ENCODE measurements at regions not wholly inside any gene's neighbourhood (a gene's known extent, or its start where the extent isn't known, plus 50 kb on each side); places are given as distances from the start of the nearest gene placed in this dataset.

- DNase-seq (ENCODE audit: low spot score), result no peak
- in situ Hi-C loops (cut with MboI; ENCODE audit: low pct_unique_long_range_greater_than_20kb, low sequenced_read_pairs, unreplicated experiment), result no loop called here
Measured at GRCh38 chr6:167683028-167683862, 143.5 kb upstream of the AFDN start.

GRCh38 chr6:167684276-167685104 is 142.2 kb upstream of the AFDN start:
- no peak for DNase-seq (ENCODE audit: low spot score)
- in situ Hi-C loops (cut with MboI; ENCODE audit: low pct_unique_long_range_greater_than_20kb, low sequenced_read_pairs, unreplicated experiment), result no loop called here
- no peak for TF ChIP-seq CTCF (IDR thresholded peaks at IDR 0.05; ENCODE audit: extremely low read depth, insufficient read depth, missing control alignments)

More at GRCh38 chr6:167683028-167683862, 143.5 kb upstream of the AFDN start:
- TF ChIP-seq CTCF (IDR thresholded peaks at IDR 0.05; ENCODE audit: extremely low read depth, insufficient read depth, missing control alignments), result no peak

- in situ Hi-C loops (cut with MboI; ENCODE audit: low pct_unique_long_range_greater_than_20kb, low sequenced_read_pairs, unreplicated experiment), result no loop called here
Measured at GRCh38 chr6:167685654-167686053, 141.1 kb upstream of the AFDN start.

GRCh38 chr6:167686204-167686893 is 140.4 kb upstream of the AFDN start:
- DNase-seq (ENCODE audit: low spot score), result no peak
- in situ Hi-C loops (cut with MboI; ENCODE audit: low pct_unique_long_range_greater_than_20kb, low sequenced_read_pairs, unreplicated experiment), result no loop called here
- TF ChIP-seq CTCF (IDR thresholded peaks at IDR 0.05; ENCODE audit: extremely low read depth, insufficient read depth, missing control alignments), result no peak

More at GRCh38 chr6:167685654-167686053, 141.1 kb upstream of the AFDN start:
- DNase-seq (ENCODE audit: low spot score), result no peak
- no peak for TF ChIP-seq CTCF (IDR thresholded peaks at IDR 0.05; ENCODE audit: extremely low read depth, insufficient read depth, missing control alignments)

GRCh38 chr6:167687116-167687725 is 139.5 kb upstream of the AFDN start:
- no peak for TF ChIP-seq CTCF (IDR thresholded peaks at IDR 0.05; ENCODE audit: extremely low read depth, insufficient read depth, missing control alignments)
- DNase-seq (ENCODE audit: low spot score), result no peak
- in situ Hi-C loops (cut with MboI; ENCODE audit: low pct_unique_long_range_greater_than_20kb, low sequenced_read_pairs, unreplicated experiment), result no loop called here

GRCh38 chr6:167688123-167688522 is 138.6 kb upstream of the AFDN start:
- no peak for DNase-seq (ENCODE audit: low spot score)

More at GRCh38 chr6:167688123-167688522, 138.6 kb upstream of the AFDN start:
- TF ChIP-seq CTCF (IDR thresholded peaks at IDR 0.05; ENCODE audit: extremely low read depth, insufficient read depth, missing control alignments), result no peak
- in situ Hi-C loops (cut with MboI; ENCODE audit: low pct_unique_long_range_greater_than_20kb, low sequenced_read_pairs, unreplicated experiment), result no loop called here
